Kasumi-1 (cell line): ENCODE measurements at regions not wholly inside any gene's neighbourhood (a gene's known extent, or its start where the extent isn't known, plus 50 kb on each side); places are given as distances from the start of the nearest gene placed in this dataset.

Experiments
- DNase-seq, 2 experiments: peaks; one replicate each; lab custom pipeline; 2025; lab: John Stamatoyannopoulos, UW

GRCh38 chr4:90007494-90008167 is 113.0 kb downstream of the MMRN1 start:
- no peak for DNase-seq

DNA sequence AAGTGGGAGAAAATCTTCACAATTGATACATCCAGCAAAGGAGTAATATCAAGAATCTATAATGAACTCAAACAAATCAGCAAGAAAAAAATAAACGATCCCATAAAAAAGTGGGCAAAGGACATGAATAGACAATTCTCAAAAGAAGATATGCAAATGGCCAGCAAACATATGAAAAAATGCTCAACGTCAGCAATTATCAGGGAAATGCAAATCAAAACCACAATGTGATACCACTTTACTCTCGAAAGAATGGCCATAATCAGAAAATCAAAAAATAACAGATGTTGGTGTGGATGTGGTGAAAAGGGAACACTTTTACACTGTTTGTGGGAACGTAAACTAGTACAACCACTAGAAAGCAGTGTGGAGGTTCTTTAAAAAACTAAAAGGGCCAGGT is 114.3 kb upstream of the CCSER1 start:
- no peak for DNase-seq

- no peak for DNase-seq
Measured at GRCh38 chr4:90024519-90024918, 102.7 kb upstream of the CCSER1 start.

GRCh38 chr4:90025248-90025647 is 101.9 kb upstream of the CCSER1 start:
- DNase-seq, result peak; percentile 45 to 56

- peak; percentile 60 to 72 for DNase-seq
Measured at GRCh38 chr4:90027565-90027964, 99.6 kb upstream of the CCSER1 start.

DNA sequence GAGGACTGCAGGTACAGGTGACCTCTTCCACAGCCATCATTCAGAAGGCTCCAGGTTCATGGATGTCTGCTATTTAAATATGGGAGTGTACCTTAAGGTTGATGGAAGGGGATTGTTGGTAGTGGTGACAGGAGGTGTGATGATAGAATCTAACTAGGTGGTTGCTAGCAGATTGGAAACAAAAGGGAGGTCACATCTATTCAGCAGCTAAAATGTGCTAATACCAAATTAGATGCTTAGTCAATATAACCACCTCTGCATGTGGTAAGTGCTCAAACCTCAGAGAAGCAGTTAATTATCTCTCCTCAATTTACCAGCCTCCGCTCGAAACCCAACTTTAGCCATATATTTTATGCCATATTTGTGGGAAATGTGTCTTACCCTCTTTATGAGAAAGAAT is 98.7 kb upstream of the CCSER1 start:
- DNase-seq, result no peak

DNA sequence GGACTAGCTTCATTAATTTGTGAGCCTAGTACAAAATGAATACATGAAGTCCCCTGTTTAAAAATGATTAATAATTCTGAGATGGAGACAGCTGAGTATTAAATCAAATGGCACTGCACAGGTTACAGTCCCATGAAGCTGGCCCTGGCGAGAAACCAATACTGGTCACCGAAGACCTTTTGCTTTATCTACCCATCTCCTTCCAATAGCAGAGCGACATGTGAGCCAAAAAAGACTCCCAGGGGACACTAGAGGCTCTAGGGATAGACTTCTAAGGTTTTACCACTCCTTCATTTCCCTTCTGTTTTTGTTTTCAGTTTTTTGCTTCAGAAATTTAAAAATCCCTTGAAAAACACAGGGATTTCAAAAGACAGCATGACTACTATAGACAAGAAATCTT is 97.0 kb upstream of the CCSER1 start:
- no peak for DNase-seq

GRCh38 chr4:90030953-90031352 is 96.2 kb upstream of the CCSER1 start:
- no peak for DNase-seq

GRCh38 chr4:90039122-90039521 is 88.1 kb upstream of the CCSER1 start:
- no peak for DNase-seq

- DNase-seq, result no peak
Measured at GRCh38 chr4:90051999-90052398, 75.2 kb upstream of the CCSER1 start.

GRCh38 chr4:90057091-90057490 is 70.1 kb upstream of the CCSER1 start:
- no peak for DNase-seq

DNA sequence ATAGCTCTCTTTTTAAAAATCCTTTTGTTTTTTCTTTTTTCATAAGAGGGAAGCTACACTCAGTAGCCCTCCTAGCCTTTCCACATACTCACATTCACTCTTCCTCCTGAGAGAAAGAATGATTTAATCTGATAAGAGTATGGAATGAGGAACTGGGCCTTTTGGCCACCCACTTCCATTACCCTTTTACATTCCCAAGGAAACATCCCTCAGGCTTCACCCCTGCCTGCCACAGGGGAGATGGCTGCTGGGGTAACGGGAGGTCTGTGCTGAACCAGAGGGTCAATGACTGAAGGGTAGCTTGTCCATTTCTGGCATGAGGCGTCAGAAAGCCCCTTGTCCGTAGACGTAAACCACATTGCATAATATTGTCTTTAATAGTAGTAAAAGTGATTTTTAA is 67.2 kb upstream of the CCSER1 start:
- DNase-seq, result no peak

- no peak for DNase-seq
Measured at GRCh38 chr4:90061881-90062280, 65.3 kb upstream of the CCSER1 start.

GRCh38 chr4:90064196-90064595 is 63.0 kb upstream of the CCSER1 start:
- DNase-seq, result no peak

DNA sequence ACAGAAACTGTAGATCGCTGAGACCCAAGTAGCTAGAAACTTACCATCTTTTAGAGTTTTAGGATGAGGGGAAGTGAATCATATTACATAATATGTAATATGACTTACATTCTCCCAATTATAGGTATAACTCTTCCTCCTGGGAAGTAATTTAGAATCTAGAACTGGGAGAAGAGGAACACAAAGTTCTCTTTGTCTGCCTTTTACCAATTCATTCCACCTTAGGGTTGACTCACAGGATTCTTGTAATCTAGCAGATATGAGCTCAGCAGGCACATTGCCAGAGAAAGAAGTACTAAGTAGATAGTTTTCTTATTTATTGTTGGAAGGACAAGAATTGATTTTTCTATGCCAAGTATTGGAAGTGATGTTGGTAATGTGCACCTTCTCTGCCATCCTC is 58.0 kb upstream of the CCSER1 start:
- no peak for DNase-seq

DNA sequence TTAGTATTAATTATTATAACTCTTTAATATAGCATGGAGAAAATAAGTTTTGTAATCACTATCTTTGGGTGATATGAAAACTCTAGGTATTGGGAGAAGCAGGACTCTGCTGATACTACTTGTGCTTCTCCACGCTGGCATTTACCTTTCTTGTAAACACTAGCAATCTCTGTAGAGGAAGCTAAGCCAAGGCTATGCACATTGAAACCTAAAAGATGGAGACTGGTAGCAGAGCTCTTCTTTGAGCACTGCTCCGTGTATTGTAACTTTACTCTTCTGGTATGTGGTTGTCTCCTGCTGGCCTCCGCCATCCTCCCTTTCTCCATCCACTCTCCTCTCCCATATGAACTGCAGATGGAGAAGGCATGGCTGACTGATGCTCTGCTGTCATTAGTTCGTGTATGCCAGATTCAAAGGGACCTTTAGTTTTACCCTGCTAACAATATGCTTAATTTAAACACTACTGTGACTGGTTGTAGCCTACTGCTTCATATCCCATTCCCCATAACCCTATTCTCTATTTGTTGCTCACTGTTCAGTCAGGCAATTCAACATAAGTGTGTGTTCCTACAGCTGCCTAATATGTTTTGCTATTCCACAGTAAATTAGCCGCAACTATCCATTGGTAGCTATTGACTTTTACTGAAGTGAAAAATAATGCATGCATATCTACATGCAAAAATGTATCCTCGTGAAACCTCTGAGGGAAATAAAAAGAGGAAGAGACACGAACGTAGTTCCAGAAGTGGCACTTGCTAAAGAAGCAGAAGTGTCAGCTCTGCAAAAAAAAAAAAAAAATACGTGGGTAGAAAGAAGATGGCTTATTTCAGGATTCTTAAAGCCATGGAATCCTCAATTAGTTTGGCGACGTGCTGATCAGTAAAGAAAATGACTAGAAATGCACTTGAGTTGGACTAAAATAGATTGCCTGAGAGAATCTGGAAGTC is 55.6 kb upstream of the CCSER1 start:
- peak; percentile 73 to 77 for DNase-seq

- no peak for DNase-seq
Measured at GRCh38 chr4:90074322-90074886, 52.8 kb upstream of the CCSER1 start.
